Motor neuron (in vitro differentiated cells): ENCODE measurements at regions not wholly inside any gene's neighbourhood (a gene's known extent, or its start where the extent isn't known, plus 50 kb on each side); places are given as distances from the start of the nearest gene placed in this dataset.

Experiments
- ATAC-seq, 8 experiments: fragments of 200-7000 bp; cut with Tn5 transposase; replicated peaks in 6 of 8; 2 replicates each; pipeline ENCODE4 v1.8.0; 2021; ENCODE audit warnings: mild to moderate bottlenecking in 8 of 8, moderate library complexity in 8 of 8
- H3K27ac ChIP-seq, 2 donors: fragments of 250-450 bp; sonication (Bioruptor Pico); 2 replicates each; pipeline ENCODE4 v1.9.0; 2021; ENCODE audit warnings: antibody characterized with exemption in 2 of 2, mild to moderate bottlenecking in 2 of 2, moderate library complexity in 1 of 2
- H3K4me1 ChIP-seq, 2 donors: fragments of 250-450 bp; sonication (Bioruptor Pico); replicated peaks in 1 of 2; 2 replicates each; pipeline ENCODE4 v1.6.1; 2021; ENCODE audit warnings: antibody characterized with exemption in 2 of 2, mild to moderate bottlenecking in 2 of 2, moderate library complexity in 1 of 2
- H3K4me3 ChIP-seq, 5 donors: fragments of 250-450 bp; sonication (Bioruptor Pico); 2 replicates each; pipeline ENCODE4 v1.9.0; 2021; ENCODE audit warnings: antibody characterized with exemption in 5 of 5, mild to moderate bottlenecking in 5 of 5, moderate library complexity in 4 of 5
- WGBS, 10 experiments: fragments of 450-650 bp; shearing (Covaris generic); methylation state at CpG; one replicate each; pipeline ENCODE4 v1.0.0; 2022; 5-methylcytosine and 5-hydroxymethylcytosine counted together
- in situ Hi-C, 9 experiments: fragments of 400-800 bp; cut with MboI; loops; one replicate each; pipeline ENCODE4 v1.15.0; 2021; ENCODE audit warnings: low sequenced_read_pairs in 9 of 9, low pct_unique_long_range_greater_than_20kb in 2 of 9; ENCODE audit not compliant: unreplicated experiment in 9 of 9

- no peaks in the 10 kb centered on the region for H3K4me1 ChIP-seq
- ATAC-seq = peak in 1 of 8 experiments; percentile 27
- in situ Hi-C loops = no loop called here
- no peak overlapping the region for H3K4me3 ChIP-seq
- H3K27ac ChIP-seq = no peak overlapping the region
- WGBS, 10 experiments = 22 to 100% (median 82%) methylated on average over 2 to 4 of the region's 4 CpGs
Measured at GRCh38 chr13:44092078-44092970, 212.6 kb downstream of the LACC1 start.

GRCh38 chr13:44093607-44094564, 214.2 kb downstream of the LACC1 start:
- 0 to 94% (median 46%) methylated on average over 1 to 4 of the region's 4 CpGs for WGBS, 10 experiments
- in situ Hi-C loops = no loop called here
- H3K4me3 ChIP-seq = no peak overlapping the region
- no peaks in the 10 kb centered on the region for H3K4me1 ChIP-seq
- H3K27ac ChIP-seq = no peak overlapping the region
- peak in 1 of 8 experiments; percentile 66 for ATAC-seq

GRCh38 chr13:44096901-44097300, 217.2 kb downstream of the LACC1 start:
- no peak for ATAC-seq
- H3K4me3 ChIP-seq = no peak overlapping the region
- no peak overlapping the region for H3K27ac ChIP-seq
- in situ Hi-C loops = no loop called here
- no peaks in the 10 kb centered on the region for H3K4me1 ChIP-seq

GRCh38 chr13:44098559-44098958, 218.9 kb downstream of the LACC1 start:
- WGBS, 10 experiments = 0 to 100% (median 89%) methylated on average over 1 to 2 of the region's 2 CpGs
- ATAC-seq = no peak

GRCh38 chr13:44101347-44102083, 221.8 kb downstream of the LACC1 start:
- ATAC-seq = no peak
- Histone ChIP-seq H3K4me1 (no peaks in the 10 kb centered on the region), H3K27ac (no peak overlapping the region), H3K4me3 (no peak overlapping the region)
- in situ Hi-C loops = no loop called here
- WGBS, 10 experiments = 21 to 90% (median 44%) methylated on average over 1 to 2 of the region's 2 CpGs

More at GRCh38 chr13:44098559-44098958, 218.9 kb downstream of the LACC1 start:
- H3K27ac ChIP-seq = no peak overlapping the region
- in situ Hi-C loops = no loop called here
- H3K4me1 ChIP-seq = no peaks in the 10 kb centered on the region
- no peak overlapping the region for H3K4me3 ChIP-seq

GRCh38 chr13:44103429-44104196, 223.9 kb downstream of the LACC1 start:
- in situ Hi-C loops = no loop called here
- Histone ChIP-seq H3K4me3 (no peak overlapping the region), H3K27ac (no peak overlapping the region), H3K4me1 (no peaks in the 10 kb centered on the region)
- no peak for ATAC-seq
- 19 to 94% (median 70%) methylated on average over 4 to 10 of the region's 10 CpGs for WGBS, 10 experiments

GRCh38 chr13:44104197-44104490, 224.4 kb downstream of the LACC1 start:
- no peak for ATAC-seq
- H3K4me1 ChIP-seq = no peaks in the 10 kb centered on the region
- WGBS, 10 experiments = 29 to 100% (median 74%) methylated on average over 1 to 2 of the region's 2 CpGs; no CpG with 5 or more reads in 2 of the 10 experiments
- H3K27ac ChIP-seq = no peak overlapping the region
- in situ Hi-C loops = no loop called here
- H3K4me3 ChIP-seq = no peak overlapping the region

- in situ Hi-C loops = no loop called here
- Histone ChIP-seq H3K4me1 (no peaks in the 10 kb centered on the region), H3K27ac (no peak overlapping the region), H3K4me3 (no peak overlapping the region)
- ATAC-seq = no peak
- 41 to 100% (median 88%) methylated on average over 1 to 5 of the region's 5 CpGs; no CpG with 5 or more reads in 1 of the 10 experiments for WGBS, 10 experiments
Measured at GRCh38 chr13:44104969-44105368, 225.3 kb downstream of the LACC1 start.

- WGBS, 10 experiments = 0 to 90% (median 73%) methylated on average over 1 to 6 of the region's 6 CpGs; no CpG with 5 or more reads in 2 of the 10 experiments
- Histone ChIP-seq H3K4me1 (no peaks in the 10 kb centered on the region), H3K4me3 (no peak overlapping the region), H3K27ac (no peak overlapping the region)
- ATAC-seq = no peak
- in situ Hi-C loops = no loop called here
Measured at GRCh38 chr13:44106266-44107152, 226.8 kb downstream of the LACC1 start.

GRCh38 chr13:44107357-44108121, 227.8 kb downstream of the LACC1 start:
- H3K4me1 ChIP-seq = no peaks in the 10 kb centered on the region
- H3K4me3 ChIP-seq = no peak overlapping the region
- no peak for ATAC-seq
- no peak overlapping the region for H3K27ac ChIP-seq
- in situ Hi-C loops = no loop called here
- WGBS, 10 experiments = 28 to 93% (median 76%) methylated on average over 1 to 8 of the region's 10 CpGs; no CpG with 5 or more reads in 1 of the 10 experiments

- no peak overlapping the region for H3K27ac ChIP-seq
- ATAC-seq = no peak
- WGBS, 10 experiments = 50 to 100% methylated on average over 1 to 2 of the region's 2 CpGs; no CpG with 5 or more reads in 8 of the 10 experiments
- H3K4me3 ChIP-seq = no peak overlapping the region
- in situ Hi-C loops = no loop called here
- H3K4me1 ChIP-seq = no peaks in the 10 kb centered on the region
Measured at GRCh38 chr13:44108331-44108858, 228.7 kb downstream of the LACC1 start.
